ENCODE measurements at regions not wholly inside any gene's neighbourhood (a gene's known extent, or its start where the extent isn't known, plus 50 kb on each side); places are given as distances from the start of the nearest gene placed in this dataset.

- Histone ChIP-seq H3K9me3 (no peaks in the 10 kb centered on the region), H3K4me1 (no peaks in the 10 kb centered on the region), H3K27me3 (replicated peaks in 1 of 7) (no peaks in the 10 kb centered on the region), H3K36me3 (peaks cover 0 to 7% (median 0%) of the 10 kb centered on the region in 6 donors), H3K4me3 (no peak overlapping the region), H3K27ac (no peak overlapping the region)
- 52 to 74% (median 63%) methylated on average over 1 of the region's 1 CpG for WGBS, 5 donors
- DNase-seq = no peak
- intact Hi-C loops (cut with DNase I; ENCODE audit: low total_unique reads) = no loop called here
- no peak for TF ChIP-seq POLR2A (IDR thresholded peaks at IDR 0.05)
- TF ChIP-seq POLR2AphosphoS5 (IDR thresholded peaks at IDR 0.05) = no peak
- TF ChIP-seq CTCF (IDR thresholded peaks at IDR 0.05 in 8 of 11, conservative IDR thresholded peaks at IDR 0.05 in 3 of 11) = no peak
These were observed 159.4 kb upstream of the CDK1 start for GRCh38 chr10:60618861-60619260.

DNA sequence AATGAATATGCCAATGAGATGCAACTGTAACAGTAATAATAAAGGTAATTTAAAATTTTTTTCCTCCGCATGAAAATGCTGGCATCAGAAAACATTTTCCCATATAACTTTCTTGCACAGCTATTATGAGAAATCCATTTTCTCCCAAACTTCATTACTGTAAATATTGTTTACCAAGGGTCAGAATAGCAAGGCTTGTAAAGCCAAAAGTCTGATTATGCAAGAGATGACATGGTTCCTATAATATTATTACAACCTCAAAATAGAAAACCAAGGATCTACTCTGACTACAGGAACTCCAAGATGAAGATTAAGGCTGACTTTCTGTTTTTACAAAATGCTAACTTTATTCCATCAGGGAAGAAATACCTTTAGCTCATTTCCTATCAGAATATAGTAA is 162.7 kb upstream of the CDK1 start:
- no peaks in the 10 kb centered on the region for H3K4me1 ChIP-seq
- peaks cover 0 to 7% (median 0%) of the 10 kb centered on the region in 6 donors for H3K36me3 ChIP-seq
- intact Hi-C loops (cut with DNase I; ENCODE audit: low total_unique reads) = no loop called here
- no peak overlapping the region for H3K27ac ChIP-seq
- WGBS, 5 donors = 92 to 100% (median 97%) methylated on average over 1 of the region's 1 CpG
- H3K9me3 ChIP-seq = no peaks in the 10 kb centered on the region
- no peak overlapping the region for H3K4me3 ChIP-seq
- H3K27me3 ChIP-seq (replicated peaks in 1 of 7) = no peaks in the 10 kb centered on the region
- TF ChIP-seq POLR2AphosphoS5 (IDR thresholded peaks at IDR 0.05) (no peak), POLR2A (IDR thresholded peaks at IDR 0.05) (no peak), CTCF (IDR thresholded peaks at IDR 0.05 in 8 of 11, conservative IDR thresholded peaks at IDR 0.05 in 3 of 11) (no peak)
- no peak for DNase-seq

GRCh38 chr10:60614363-60614762 is 163.9 kb upstream of the CDK1 start:
- Histone ChIP-seq H3K27ac (no peak overlapping the region), H3K4me3 (no peak overlapping the region), H3K27me3 (replicated peaks in 1 of 7) (no peaks in the 10 kb centered on the region), H3K36me3 (peaks cover 0 to 7% (median 0%) of the 10 kb centered on the region in 6 donors), H3K4me1 (no peaks in the 10 kb centered on the region), H3K9me3 (no peaks in the 10 kb centered on the region)
- no peak for DNase-seq
- TF ChIP-seq POLR2AphosphoS5 (IDR thresholded peaks at IDR 0.05) (no peak), CTCF (IDR thresholded peaks at IDR 0.05 in 8 of 11, conservative IDR thresholded peaks at IDR 0.05 in 3 of 11) (no peak), POLR2A (IDR thresholded peaks at IDR 0.05) (no peak)
- 64 to 83% (median 78%) methylated on average over 2 of the region's 2 CpGs for WGBS, 5 donors
- intact Hi-C loops (cut with DNase I; ENCODE audit: low total_unique reads) = no loop called here

- TF ChIP-seq CTCF (IDR thresholded peaks at IDR 0.05 in 8 of 11, conservative IDR thresholded peaks at IDR 0.05 in 3 of 11) (no peak), POLR2AphosphoS5 (IDR thresholded peaks at IDR 0.05) (no peak), POLR2A (IDR thresholded peaks at IDR 0.05) (no peak)
- 88 to 99% (median 96%) methylated on average over 2 of the region's 2 CpGs for WGBS, 5 donors
- no peaks in the 10 kb centered on the region for H3K4me1 ChIP-seq
- H3K27me3 ChIP-seq (replicated peaks in 1 of 7) = no peaks in the 10 kb centered on the region
- DNase-seq = no peak
- H3K4me3 ChIP-seq = no peak overlapping the region
- H3K27ac ChIP-seq = no peak overlapping the region
- H3K36me3 ChIP-seq = peaks cover 0 to 7% (median 0%) of the 10 kb centered on the region in 6 donors
- H3K9me3 ChIP-seq = no peaks in the 10 kb centered on the region
- intact Hi-C loops (cut with DNase I; ENCODE audit: low total_unique reads) = no loop called here
These were observed 164.8 kb upstream of the CDK1 start for GRCh38 chr10:60613434-60613833.

Data from spleen (tissue), 11 donors.